GM21390 (cell line): ENCODE measurements at regions not wholly inside any gene's neighbourhood (a gene's known extent, or its start where the extent isn't known, plus 50 kb on each side); places are given as distances from the start of the nearest gene placed in this dataset.

Experiments
- ATAC-seq: cut with Tn5 transposase; IDR thresholded peaks from one replicate; pipeline ENCODE4 v1.9.1; 2021; ENCODE audit not compliant: unreplicated experiment

DNA sequence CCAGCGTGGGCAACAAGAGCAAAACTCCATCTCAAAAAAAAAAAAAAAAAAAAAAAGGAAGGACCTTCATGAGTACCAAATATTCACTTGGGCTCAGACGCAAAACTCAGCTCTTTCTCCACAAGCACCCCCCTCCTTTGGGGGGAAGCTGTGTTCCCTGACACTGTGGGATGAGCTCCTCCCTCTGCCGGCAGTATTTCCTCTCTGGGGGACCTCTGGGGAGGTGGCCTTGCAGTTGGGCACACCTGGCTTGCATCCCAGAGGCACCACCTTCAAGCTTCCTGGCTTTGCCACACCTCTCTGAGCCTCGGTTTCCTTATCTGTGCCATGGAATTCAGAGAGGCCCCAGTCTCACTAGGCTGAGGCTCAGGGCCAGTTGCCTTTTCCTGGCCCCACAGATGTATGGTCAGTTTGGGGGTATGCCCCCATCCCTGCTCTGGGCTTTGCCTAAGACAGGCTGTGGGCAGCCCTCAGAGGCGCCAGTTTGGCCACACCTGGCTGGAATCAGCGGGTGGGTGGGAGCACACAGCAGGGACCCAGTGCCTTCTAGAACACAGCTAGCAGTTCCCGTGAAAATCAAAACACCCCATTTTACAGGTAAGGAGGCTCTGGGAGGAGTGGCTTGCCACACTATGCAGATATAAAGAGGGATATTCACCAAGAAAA is 157.5 kb upstream of the IER5L start:
- no peak for ATAC-seq

DNA sequence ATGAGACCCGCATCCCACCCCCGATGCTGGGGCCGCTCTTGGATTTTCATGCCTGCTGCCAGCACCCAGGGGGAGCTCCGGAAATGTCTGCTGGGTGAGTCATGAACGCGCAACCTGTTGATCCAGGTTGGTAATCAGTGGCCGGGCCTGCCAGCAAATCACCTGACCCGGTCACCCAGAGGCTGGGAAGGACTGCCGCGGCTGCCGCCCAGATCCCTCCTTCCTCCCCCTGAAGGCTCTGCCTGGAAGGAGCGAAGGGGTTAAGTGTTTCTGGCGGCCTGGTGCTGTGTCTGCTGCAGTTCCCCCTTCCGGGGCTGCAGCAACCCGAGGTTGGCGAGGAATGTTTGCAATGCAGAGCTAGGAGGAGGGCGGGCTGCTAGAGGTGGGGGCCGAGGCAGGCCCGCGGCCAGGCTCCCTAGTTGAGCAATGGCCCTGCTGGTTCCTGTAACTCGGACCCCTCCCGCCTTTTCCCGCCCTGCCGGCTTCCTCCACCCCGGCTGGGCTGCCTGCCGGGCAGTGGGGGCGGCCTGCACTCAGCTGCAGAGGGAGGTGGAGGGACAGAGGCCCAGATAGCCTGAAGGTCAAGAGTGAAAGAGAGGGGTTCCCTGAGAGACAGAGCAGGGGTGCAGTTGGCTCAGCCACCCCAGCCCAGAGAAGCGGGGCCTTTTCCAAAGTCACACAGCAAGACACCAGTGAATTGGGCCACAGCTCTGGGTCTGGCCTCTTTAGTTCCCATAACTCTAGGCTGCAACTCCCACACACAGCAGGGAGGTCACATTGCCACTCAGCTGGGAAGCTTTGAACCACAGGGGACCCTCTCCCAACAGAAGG is 156.3 kb upstream of the IER5L start:
- ATAC-seq = no peak

DNA sequence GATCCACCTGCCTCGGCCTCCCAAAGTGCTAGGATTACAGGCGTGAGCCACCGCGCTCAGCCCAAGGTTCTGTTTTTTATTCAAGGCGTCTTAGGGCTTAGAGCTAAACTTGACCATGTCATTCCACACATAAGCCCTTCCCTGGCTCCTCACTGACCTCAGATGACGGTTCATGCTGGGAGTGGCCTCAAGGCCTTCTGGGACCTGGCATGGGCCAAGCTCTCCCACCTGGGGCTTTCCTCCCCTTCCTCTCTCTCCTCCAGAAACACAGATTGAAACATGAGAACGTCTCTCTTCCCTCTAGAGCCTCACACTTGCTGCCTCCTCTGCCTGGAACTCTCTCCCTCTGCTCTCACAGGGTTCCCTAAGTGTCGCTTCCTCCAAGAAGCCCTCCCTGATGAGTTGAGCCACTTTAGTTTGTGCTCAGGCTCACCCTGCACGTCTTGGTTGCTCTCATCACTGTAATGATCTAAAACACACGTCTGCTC is 155.6 kb upstream of the IER5L start:
- no peak for ATAC-seq

GRCh38 chr9:129332581-129332980 is 154.5 kb upstream of the IER5L start:
- ATAC-seq = no peak

DNA sequence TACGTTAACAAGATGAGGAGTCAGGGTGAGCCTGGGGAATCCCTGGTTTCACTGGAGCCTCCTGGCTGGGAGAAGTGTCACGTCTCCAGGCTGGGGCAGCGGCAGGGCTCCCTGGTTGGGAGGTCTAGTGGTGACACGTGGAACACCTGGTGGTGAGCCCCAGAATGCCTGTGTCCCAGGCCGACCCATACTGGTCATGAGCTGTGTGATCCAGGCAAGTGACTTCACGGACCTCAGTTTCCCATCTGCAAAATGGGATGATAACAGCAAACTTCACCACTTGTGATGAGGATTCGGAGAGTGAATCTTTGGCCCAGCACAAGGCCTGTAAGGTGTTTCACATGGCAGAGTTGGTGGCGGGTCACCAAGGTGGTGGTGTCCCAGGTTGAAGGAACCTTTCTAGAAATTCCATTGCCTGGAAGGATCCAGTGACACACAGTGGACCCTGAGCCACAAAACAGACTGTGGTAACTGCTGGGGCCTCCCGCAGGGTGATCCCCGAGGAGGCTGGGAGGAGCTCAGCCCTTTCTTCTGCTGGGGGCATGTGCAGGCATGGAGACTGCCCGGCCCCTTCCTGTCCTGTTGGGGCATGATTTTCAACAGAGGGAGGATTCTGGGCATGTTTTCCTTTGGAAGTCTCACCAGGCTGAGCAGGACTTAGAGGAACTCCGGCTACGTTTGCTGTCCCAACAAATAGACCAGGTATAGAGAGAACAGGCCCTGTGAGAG is 153.9 kb upstream of the IER5L start:
- ATAC-seq = no peak

- no peak for ATAC-seq
Observed at GRCh38 chr9:129331493-129331765, 153.4 kb upstream of the IER5L start.

GRCh38 chr9:129330711-129331492 is 152.8 kb upstream of the IER5L start:
- no peak for ATAC-seq

- ATAC-seq = no peak
Observed at GRCh38 chr9:129328355-129329042, 150.4 kb upstream of the IER5L start.

- no peak for ATAC-seq
Observed at GRCh38 chr9:129327552-129328328, 149.7 kb upstream of the IER5L start.

DNA sequence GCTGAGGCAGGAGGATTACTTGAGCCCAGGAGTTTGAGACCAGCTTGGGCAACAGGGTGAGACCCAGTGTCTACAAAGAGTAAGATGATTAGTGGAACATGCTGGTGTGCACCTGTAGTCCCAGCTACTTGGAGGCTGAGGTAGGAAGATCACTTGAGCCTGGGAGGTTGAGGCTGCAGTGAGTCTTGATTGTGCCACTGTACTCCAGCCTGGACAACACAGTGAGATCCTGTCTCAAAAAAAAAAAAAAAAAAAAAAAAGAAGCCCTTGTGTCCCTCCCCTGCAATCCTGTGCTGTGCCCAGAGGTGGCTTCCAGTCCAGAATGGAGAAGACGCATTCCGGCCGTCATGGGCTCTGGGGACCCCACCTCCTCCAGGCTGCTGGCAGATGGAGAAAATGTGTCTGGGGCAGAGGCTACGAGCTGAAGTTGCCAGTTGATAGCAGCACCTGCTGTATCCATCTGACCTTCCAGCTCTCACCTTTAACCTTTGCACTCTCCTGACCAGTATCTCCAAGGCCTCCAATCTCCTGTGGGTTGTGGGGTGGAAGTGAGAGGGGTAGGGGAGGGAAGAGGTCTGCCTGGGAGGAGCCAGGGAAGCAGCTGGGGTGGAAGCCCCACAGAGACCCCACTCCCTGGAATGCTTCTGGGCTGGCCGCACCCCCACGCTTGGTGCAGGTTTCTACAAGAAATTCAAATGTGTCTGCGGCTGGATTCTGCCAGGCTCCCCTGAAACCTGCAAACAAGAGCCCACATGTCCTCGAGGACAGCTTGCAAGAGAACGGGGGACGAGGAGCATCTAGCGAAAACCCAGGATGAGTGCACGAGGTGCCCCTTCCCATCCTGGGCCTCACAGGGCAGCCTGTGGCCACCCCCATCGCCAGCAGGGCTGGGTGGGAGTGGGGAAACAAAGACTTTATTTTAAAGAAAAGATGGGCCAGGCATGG is 148.3 kb upstream of the IER5L start:
- no peak for ATAC-seq

GRCh38 chr9:129324808-129325502 is 146.9 kb upstream of the IER5L start:
- ATAC-seq = no peak

DNA sequence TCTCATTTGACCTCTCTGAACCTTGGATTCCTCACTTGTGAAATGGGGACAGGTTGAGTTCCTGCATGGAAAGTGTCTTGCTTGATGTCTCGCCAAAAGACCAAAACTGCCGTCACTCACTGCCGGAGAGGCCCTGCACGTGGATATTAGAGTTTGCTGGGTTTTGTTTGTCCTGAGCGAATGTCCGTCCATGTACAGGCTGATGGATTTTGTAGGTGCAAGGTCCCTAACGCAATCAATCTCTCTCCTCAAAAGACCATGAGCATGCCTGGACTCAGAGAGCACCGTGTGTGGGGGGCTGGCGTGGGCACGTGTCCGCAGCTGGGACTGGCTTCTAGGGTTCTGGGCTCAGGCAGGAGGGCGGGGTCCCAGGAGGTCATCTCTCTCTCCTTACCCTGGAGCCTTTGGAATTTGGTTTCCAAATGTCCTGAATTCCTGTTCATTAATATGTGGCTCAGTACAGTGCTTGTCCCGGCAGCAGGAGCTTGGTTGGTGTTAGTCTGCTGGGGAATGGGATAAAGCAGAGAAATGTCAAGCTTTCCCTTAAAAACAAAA is 146.0 kb upstream of the IER5L start:
- ATAC-seq = no peak

DNA sequence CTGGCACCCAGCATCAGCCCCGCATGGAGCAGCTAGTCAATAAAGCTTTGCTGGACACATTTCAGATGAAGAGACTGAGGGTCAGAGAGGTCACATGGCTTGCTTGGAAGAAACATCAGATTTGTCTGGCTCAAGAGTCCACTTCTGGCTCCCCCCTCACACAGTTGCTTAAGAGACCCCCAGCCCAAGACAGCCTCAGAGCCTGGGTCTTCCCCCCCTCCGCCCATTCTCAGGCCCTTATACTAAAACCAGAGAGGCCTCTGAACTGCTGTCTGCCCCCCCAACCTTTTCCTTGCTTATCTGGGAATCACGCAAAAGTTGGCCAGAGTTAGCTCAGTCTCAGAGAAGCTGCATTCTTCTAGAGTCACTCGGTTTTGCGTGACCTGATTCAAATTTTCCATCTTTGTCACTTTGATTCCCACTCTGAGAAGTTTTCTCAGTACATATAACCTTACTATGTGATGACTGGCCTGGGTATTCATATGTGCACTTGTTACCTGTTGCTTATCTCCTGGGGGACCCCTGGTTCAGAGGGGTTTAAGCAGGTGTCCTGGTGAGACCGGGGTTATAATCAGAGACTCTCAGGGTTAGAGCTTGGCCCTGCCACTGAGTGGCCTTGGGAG is 145.4 kb upstream of the IER5L start:
- ATAC-seq = no peak

DNA sequence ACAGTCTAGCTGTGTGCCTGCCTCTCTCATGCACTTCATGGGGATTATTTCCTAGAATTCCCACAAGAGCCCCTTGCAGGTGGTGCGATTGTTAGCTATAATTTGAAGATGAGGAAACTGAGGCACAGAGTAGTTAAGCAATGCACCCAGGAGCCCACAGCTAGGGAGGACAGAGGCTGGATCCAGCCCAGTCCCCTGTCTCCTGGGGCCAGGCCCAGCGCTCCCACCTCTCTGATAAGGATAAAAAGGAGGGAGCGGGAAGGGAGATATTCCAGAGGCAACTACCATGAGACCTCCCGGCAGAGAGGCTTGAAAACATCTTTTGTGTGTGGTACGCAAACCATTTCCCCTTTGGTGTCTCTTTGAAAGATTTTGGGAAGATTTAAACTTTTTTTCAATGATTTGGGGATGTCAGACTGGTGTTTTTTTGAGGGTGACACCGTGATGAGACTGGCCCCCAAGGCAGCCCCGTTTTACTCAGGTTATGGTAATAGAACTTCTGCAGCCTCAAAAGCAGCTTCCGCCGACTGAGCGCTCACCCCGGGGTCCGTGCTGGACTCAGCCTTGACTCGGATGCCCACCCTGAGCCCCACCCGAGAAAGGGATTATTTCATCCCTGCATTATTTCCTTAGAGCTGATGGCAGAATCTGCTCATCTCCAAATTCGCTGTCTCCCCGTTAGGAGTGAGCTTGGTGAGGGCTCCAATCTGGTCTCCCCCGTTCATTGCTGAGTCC is 144.7 kb upstream of the IER5L start:
- no peak for ATAC-seq

GRCh38 chr9:129322022-129322621 is 144.1 kb upstream of the IER5L start:
- no peak for ATAC-seq

- no peak for ATAC-seq
Observed at GRCh38 chr9:129321286-129322021, 143.4 kb upstream of the IER5L start.
